ENCODE measurements at regions not wholly inside any gene's neighbourhood (a gene's known extent, or its start where the extent isn't known, plus 50 kb on each side); places are given as distances from the start of the nearest gene placed in this dataset.

DNA sequence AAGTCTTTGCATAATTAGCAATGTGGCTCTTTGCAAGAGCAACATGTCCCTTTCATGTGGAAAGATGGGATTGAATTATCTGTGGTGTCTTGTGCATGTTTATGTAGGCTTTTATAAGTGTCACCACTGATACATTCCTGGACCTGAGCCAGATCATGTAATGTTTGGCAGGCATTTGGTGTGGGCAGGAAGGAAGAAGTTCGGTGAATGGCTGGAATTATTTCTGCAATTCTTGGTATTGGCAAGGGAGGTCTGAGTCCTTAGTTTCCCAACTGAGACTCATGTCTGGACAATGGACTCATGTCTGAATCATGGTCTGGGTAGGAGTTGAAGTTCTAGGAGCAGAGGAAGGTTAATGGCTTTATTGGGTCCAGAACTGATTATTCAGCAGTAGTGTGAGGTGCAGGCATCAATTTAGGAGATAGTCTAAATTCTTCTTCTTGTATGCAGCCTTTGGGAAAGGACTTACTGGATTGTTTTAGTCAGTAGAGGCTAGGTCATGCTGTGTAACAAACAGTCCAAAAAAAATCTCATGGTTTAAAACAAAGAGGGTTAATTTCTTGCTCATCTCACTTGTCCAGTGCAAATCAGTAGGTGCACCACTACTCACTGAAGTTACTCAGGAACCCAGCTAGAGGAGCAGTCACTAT is 186.5 kb upstream of the LHX5 start:
- DNase-seq (ENCODE audit: low read depth), result no peak

DNA sequence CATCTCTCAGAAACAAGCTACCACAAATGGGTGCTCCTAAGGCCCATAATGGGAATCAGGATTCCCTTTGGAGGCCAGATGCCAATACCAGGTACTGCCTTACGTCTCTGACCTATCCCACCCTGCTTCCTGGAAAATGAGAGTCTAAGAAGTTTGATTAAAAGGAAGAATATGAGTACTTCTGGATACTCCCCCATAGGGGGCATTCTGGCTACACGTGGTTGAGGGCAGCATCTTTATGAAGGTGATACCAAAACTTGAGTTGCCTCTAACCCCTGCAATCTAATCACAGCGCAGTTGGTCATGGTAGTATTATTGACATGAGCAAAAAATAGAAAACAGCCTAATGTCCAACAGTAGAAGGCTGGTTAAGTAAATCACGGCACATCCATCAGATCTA is 184.2 kb upstream of the LHX5 start:
- no peak for DNase-seq (ENCODE audit: low read depth)

DNA sequence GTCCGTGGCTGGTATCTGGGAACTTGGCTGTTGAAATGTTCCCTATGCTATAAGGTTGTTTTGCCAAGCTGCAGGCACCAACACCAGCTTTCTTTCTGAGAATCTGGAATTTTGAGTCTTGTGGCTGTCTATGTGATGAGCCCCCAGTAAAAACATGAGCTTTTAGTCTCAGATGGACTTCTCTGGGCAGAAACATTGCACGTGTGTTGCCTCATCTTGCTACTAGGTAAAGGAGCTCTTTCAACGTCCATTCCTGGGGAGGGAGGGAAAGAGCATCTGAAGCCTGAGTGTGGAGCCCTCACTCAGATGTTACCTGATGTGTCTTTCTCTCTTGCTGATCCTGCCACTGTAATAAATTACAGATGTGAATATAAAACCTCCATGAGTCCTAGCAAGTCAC is 183.8 kb upstream of the LHX5 start:
- DNase-seq (ENCODE audit: low read depth), result no peak

DNA sequence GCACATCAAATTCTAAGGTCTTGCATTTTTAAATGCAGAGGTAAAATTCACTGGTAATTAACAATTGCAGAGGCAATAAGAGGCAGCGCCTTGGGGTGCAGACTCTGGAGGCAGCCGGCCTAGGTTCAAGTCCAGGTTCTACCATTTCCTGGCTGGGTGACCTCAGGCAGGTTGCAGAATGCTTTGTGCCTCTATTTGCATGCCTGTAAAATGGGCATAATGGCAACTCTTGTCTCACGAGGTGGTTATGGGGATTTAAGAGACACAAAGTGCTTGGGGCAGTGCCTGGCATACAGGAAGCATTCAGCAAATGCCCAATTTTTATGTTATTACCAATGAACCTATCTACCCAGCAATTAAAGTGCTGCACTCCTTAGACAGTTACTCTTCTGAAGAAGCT is 180.0 kb upstream of the LHX5 start:
- no peak for DNase-seq (ENCODE audit: low read depth)

DNA sequence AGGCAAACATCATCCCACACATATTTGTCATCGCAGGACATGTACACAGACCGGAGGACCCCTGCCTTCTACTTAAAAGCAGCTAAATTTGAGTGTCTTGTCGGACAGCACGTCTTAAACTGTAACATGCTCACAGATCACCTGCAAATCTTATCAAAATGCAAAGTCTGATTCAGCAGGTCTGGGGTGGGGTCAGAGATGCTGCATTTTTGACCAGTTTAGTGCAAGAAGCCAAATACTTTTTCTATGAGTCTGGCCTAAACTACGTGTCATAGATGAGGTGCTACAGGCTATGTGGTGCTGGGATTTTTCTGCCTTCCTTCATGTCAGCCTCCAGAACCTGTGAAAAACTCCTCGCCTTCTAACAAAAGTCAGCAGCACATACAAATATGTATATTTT is 178.8 kb upstream of the LHX5 start:
- no peak for DNase-seq (ENCODE audit: low read depth)

DNA sequence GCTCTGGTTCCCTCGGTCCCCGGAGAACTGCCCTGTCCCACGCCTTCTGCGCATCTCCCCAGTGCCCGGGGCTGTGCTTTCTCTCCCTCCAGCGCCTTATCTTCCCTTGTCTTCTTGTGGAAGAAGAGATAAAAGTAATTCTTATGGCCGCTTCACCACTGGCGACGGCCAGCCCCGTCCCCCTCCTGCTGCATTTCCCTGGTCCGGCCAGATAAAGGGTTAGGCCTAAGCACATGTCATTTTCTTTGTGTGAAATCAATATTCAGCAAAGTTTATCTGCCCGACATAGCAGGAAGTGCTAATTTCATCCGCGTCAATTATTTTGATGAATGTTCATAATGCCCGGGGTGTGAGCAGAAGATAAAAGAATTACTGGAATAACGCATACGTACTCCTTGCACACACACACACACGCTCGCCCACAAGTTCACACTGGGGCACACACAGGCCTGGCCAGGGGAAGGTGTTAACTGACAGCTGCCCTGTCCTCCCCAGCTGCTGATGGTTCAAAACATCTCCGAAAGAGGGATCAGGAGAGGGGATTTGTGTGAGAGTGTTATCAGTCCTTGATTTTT is 177.7 kb upstream of the LHX5 start:
- DNase-seq (ENCODE audit: low read depth), result no peak

DNA sequence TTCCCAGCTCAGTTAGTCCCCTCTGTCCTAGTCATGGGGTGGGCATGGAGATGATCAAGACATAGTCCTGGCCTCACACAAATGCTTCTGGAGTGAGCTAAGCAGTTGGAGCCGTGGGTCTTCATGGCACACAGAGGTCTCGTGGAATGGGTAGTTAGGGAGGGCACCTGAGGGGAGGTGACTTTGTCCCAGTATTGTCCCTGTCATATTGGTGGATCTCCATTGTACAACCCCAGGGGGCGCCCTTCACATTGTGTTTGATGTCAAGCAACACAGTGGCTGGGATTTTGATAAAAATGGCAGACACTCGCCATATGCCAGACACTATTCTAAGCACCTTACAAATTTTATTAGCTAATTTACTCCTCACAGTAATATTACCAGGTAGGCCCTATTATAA is 175.4 kb upstream of the LHX5 start:
- DNase-seq (ENCODE audit: low read depth), result no peak

DNA sequence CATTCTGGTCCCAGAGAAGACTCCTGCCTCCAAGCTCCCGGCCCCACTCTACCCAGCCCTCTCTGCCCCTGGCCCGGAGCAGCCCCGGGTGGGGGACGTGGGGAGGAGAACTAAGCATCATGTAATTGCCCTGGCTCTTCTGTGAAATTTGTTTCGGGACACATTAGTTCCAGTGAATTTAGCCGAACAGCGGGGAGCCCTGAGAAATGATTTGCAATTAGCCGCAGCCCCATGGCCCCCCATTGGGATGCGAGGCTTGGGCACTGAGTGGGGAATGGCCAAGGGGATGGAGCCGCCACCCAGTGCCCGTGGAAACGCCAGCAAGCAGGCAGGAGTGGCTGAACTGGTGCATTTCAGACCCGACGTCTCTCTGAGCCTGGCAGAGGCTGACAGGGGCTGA is 173.9 kb upstream of the LHX5 start:
- DNase-seq (ENCODE audit: low read depth), result no peak

DNA sequence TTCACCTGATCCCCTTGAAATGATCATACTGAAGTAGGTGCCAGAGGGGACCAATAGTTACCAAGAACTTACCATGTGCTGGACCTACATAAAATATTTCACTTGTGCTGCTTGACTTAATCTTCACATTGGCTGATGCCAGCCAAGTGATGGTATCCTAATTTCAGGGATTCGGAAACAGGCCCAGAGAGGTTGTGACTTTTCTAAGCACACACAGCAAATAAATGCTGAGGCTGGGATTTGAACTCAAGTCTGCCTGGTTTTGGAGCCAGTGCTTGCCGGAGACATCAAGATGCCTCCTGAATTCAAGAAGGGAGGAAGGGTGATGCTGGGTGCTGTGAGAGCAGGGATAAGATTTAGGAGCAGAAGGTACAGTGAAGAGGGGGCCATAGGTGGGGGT is 173.5 kb upstream of the LHX5 start:
- DNase-seq (ENCODE audit: low read depth), result no peak

DNA sequence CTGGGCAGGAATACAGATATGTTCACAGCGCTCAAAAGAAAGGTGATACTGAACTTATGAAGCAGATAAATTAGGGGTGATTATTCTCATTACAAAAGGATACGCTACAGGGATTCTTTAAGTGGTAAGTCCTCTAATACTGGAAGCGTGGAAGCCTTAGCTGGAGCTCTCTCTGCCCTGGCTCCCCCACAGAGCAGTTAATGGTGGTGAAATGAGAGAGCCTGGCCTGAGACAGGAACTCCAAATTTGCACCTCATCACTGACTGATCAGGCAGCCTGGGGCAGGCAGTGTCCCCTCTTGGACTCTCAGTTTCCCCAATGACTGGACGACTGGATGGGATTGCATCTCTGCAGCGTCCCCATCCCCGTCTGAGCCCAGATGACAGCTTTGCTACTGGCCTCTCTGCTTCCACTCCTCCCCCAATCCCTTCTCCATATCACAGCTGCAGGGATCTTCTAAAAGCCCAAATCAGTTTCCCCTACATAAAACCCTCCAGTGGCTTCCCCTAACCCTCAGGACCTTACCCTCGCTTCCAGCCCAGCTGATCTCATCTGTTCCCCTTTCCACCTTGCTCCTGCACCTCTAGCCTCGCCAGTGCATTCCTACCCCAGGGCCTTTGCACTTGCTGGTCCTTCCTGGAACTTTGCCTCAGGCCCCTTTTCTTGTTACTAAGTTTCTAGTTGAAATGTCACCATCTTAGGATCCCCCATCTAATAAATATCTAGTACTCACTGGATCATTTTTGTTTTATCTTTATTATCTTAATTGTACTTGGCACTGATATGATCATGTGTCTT is 171.7 kb upstream of the LHX5 start:
- no peak for DNase-seq (ENCODE audit: low read depth)

DNA sequence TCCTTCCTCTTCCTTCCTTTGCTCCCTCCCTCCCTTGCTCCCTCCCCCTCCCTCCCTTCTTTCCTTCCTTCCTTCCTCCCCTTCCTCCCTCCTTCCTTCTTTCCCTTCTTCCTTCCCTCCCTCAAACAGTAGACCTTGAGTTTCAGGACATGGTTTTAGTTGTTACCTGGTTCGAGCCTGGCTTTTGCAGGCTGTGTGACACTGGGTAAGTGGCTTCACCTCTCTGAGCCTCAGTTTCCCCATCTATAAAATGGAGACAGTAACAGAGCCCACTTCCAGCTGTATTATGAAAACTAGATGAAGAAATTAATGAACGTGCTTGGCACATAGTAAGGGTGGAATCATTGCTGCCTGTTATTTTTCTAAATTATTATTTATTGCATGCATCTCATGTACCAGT is 171.0 kb upstream of the LHX5 start:
- DNase-seq (ENCODE audit: low read depth), result no peak

DNA sequence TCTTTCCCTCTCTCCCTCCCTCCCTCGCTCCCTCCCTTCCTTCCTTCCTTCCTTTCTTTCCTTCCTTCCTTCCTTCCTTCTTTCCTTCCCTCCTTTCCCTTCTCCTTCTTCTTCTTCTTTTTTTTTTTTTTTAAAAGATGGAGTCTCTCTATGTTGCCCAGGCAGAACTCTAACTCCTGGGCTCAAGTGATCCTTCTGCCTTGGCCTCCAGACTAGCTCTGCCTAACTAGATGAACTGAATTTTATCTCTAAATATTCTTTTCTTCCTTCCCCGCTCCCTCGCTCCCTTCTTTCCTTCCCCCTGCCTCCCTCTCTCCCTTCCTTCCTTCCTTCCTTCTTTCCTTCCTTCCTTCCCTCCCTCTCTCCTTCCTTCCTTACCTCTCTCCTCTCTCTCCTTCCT is 170.5 kb upstream of the LHX5 start:
- no peak for DNase-seq (ENCODE audit: low read depth)

DNA sequence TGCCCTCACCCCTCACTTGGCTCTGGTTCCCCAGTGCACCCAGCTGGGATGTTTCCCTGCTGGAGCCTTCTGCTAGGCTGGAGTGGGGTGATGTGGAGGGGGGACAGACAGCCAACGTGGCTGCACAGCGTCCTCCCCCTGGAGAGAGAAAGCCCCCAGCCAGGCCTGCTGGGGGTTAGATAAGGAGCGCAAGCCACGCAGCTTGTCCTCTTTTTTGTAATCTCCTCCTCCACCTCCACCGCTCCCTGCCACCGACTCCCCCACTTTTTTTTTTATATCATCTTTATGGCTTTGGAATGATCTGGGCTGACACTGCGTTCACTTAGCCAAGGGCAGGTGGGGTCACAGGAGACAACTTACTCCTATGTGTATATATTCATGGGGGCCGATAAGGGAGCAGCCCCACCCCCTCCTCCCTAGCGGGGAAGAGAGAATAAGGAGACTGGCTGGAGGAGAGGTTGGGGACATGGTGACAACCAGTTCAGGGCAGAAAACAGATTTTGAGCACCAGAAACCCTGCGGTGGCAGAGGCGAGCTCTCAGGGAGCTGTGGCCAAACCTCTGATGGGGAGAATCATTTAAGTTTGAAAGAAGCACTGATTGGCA is 169.9 kb upstream of the LHX5 start:
- no peak for DNase-seq (ENCODE audit: low read depth)

DNA sequence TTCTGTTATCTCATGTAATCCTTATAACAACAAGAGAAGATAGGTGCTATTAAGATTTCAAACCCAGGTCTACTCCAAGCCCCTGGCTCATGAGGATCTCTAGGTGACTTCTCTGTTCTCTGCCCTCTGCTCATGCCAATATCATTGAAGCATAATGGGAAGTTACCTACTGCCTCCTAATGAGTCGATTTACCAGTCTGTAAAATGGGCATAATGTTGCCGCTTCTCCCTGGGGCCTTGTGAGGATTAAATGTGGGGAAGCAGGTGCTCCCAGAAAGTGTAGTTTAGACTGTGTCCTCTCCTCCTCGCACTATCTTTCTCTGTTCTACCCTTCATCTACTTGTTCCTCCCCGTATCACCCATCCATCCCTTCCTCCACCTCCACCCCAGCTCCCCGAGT is 169.2 kb upstream of the LHX5 start:
- DNase-seq (ENCODE audit: low read depth), result no peak

DNA sequence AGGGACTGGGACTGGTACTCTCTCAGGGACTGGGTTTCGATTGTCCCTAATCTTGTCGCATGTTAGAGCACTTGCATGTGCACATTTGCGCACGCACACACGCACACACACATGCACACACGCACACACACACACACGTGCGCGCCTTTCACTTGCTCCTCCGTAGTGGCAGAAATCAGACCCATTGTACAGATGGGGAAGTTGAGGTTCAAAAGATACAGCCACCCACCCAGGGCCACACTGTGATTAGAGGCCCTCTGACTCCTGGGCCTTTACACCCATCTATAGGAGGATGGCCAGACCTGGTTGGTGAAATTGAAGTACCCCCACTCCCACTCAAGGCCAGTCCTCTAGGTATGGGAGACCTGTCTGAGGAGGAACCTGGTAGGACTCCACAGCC is 167.8 kb upstream of the LHX5 start:
- no peak for DNase-seq (ENCODE audit: low read depth)

DNA sequence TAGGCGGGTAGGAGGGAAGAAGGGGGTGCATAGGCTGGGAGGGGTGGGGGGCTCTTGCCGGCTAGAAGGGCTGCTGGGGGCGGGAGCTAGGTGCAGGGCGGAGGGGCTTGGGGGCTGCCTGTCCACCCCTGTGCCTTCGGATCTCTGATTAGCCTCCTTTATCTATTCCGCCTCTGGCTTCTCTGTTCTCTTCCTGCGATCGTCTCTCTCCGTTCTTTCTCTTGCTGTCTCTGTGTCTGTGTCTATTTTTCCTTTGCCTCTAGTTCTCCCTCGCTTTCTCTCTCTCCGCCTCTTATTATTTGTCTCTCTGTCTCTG is 166.7 kb upstream of the LHX5 start:
- no peak for DNase-seq (ENCODE audit: low read depth)

DNA sequence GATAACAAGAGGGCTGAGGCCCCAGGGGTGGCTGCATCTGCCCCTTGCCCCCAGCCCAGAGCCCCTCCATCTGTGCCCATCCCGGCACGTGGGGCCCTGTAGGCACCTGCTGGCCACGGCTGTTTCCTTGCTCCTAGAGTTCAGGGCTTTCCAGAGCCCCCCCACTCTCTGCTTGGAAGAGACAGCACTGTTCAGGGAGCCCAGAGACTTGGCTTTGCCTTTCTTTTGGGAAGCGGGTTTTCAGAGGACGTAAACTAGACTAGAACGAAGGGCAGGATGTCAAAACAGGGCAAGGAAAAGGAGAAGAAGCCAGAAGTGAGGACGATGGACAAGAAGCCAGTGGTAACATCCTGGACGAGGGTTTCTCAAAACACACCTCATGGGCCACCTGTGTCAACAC is 163.3 kb upstream of the LHX5 start:
- DNase-seq (ENCODE audit: low read depth), result no peak

DNA sequence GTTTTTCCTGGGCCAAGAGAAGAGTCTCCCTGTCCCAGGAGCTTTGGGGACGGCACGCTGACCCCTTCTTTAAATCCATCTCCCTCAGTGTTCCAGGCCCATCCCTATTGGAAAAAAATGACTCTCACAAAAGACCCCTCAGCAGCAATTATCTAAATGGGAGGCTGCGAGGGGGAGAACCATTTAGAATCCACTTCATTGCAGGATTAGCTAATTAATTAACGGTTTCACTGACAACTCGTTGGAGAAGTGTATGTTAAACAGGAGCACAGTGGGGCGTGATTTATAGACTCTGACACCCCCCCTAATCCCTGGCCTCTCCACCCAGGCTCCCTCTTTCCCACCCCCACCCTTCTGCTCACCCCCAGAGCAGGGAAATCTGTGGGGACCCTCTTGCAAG is 162.8 kb upstream of the LHX5 start:
- no peak for DNase-seq (ENCODE audit: low read depth)

DNA sequence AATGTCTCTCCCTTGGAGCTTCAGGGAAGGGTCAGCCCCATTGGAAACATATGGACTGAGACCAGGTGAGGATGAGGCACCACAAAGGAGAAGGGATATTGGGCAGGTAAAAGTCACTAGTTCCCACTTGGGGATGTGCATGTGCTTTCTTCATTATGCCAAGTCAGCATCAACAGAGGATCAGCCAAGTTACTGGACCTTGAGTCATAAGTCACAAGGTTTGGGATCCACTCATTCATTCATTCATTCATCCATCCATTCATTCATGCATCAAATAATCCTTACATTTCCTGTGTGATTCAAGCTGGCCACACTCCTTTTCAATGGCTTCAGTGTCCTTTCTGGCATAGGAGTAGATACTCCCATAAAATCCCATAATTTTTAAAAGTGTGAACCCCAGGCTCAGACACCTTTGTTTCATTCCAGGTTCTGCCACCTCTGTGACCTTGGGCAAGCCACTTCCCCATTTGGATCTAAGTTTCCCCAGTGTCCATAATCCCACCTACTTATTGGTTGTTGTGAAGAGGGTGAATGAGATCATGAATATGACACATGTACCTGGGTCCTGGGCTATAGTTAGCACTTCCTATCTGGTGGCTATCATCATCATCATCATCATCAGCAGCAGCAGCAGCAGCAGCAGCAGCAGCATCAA is 162.1 kb upstream of the LHX5 start:
- DNase-seq (ENCODE audit: low read depth), result no peak

DNA sequence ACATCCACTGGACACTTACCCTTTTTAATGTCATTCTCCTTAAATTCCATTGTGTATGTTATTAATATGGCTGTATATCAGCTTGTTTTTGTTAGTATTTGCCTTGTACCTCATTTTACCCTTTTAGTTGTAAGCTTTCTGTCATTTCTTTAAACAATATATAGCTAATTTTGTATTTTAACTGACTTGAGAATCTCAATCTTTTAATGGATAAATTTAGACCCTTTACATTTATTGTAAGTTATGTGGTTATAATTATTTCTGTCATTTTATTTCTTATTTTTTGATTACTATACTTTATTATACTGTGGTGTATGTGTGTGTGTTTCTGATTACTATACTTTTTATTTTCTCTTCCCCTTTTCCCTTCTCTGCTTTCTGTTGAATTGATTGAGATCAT is 159.0 kb upstream of the LHX5 start:
- DNase-seq (ENCODE audit: low read depth), result no peak

DNA sequence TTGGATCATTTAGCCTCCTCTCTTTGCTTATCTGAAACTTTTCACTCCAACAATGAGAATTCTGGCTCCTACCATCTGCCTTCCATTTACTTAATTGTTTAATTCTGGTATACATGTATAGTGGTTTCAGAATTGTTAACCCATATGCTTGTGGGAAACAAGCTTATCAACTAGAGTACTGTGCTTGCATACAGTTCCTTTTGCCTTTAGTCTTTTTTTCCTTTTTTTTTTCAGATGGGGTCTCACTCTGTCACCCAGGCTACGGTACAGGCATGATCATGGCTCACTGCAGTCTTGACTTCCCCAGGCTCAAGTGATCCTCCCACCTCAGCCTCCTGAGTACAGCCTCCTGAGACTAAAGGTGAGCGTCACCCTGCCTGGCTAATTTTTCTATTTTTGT is 153.8 kb upstream of the LHX5 start:
- no peak for DNase-seq (ENCODE audit: low read depth)

DNA sequence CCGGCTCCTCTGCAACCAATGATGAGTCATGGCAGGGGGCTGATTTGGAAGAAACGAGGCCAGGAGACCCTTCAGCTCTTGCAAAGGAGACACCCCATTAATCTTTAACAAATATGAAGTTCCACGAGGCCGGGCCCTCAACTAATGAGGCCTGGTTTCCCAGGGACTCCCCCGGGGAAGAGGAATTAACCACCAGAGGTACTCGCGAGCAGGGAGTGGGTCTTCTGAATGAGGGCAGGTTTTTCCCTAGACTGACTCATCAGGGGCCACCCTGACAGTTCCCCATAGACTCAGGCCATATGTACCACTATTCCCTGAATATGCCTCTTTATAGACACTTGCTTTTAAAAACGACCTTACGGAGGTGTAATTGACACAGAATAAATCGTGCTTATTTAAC is 150.7 kb upstream of the LHX5 start:
- DNase-seq (ENCODE audit: low read depth), result no peak

Data from RPMI7951 (cell line).